SIG-M5 treated with dmso at 0.1 percent for 504 hours (cell line): ENCODE measurements at regions not wholly inside any gene's neighbourhood (a gene's known extent, or its start where the extent isn't known, plus 50 kb on each side); places are given as distances from the start of the nearest gene placed in this dataset.
"Not testable (repeated sequence)": the region's sequence is repeated elsewhere in the genome, so short reads cannot be mapped to it uniquely, and the experiment has no call there.

ENCODE experiments used
- DNase-seq: peaks from one replicate; lab custom pipeline; 2025; ENCODE audit not compliant: unreplicated experiment; lab: John Stamatoyannopoulos, UW

- peak; percentile 79 for DNase-seq
Measured at GRCh38 chr13:33548069-33548468, 262.5 kb upstream of the STARD13 start.

- DNase-seq, result no peak
Measured at GRCh38 chr13:33550276-33550675, 264.7 kb upstream of the STARD13 start.

GRCh38 chr13:33550885-33551284 lies 265.3 kb upstream of the STARD13 start:
- DNase-seq, result peak; percentile 47

GRCh38 chr13:33554919-33555791 lies 262.8 kb upstream of the RFC3 start:
- DNase-seq, result no peak

- no peak for DNase-seq
Measured at GRCh38 chr13:33556828-33557227, 261.1 kb upstream of the RFC3 start.

GRCh38 chr13:33560726-33561125 lies 257.2 kb upstream of the RFC3 start:
- DNase-seq, result no peak

- DNase-seq, result no peak
Measured at GRCh38 chr13:33561627-33562026, 256.3 kb upstream of the RFC3 start.

- DNase-seq, result no peak
Measured at GRCh38 chr13:33571618-33572017, 246.3 kb upstream of the RFC3 start.

- DNase-seq, result not testable (repeated sequence)
Measured at GRCh38 chr13:33572322-33572721, 245.6 kb upstream of the RFC3 start.

- DNase-seq, result no peak
Measured at GRCh38 chr13:33575378-33575777, 242.6 kb upstream of the RFC3 start.

GRCh38 chr13:33577007-33577406 lies 240.9 kb upstream of the RFC3 start:
- no peak for DNase-seq

- DNase-seq, result no peak
Measured at GRCh38 chr13:33578786-33579185, 239.2 kb upstream of the RFC3 start.

GRCh38 chr13:33582121-33582520 lies 235.8 kb upstream of the RFC3 start:
- no peak for DNase-seq

- no peak for DNase-seq
Measured at GRCh38 chr13:33583398-33583797, 234.6 kb upstream of the RFC3 start.

- DNase-seq, result no peak
Measured at GRCh38 chr13:33590936-33591335, 227.0 kb upstream of the RFC3 start.

- DNase-seq, result peak; percentile 0
Measured at GRCh38 chr13:33606692-33607091, 211.3 kb upstream of the RFC3 start.

- no peak for DNase-seq
Measured at GRCh38 chr13:33610438-33611120, 207.4 kb upstream of the RFC3 start.

- DNase-seq, result no peak
Measured at GRCh38 chr13:33611121-33611805, 206.7 kb upstream of the RFC3 start.

GRCh38 chr13:33612641-33613638 lies 205.0 kb upstream of the RFC3 start:
- no peak for DNase-seq

- DNase-seq, result no peak
Measured at GRCh38 chr13:33615436-33615835, 202.5 kb upstream of the RFC3 start.

GRCh38 chr13:33616130-33616529 lies 201.8 kb upstream of the RFC3 start:
- DNase-seq, result no peak
